Activated CD4-positive, alpha-beta T cell treated with anti-CD3 and anti-CD28 coated beads for 24 hours (primary cell): ENCODE measurements at regions not wholly inside any gene's neighbourhood (a gene's known extent, or its start where the extent isn't known, plus 50 kb on each side); places are given as distances from the start of the nearest gene placed in this dataset.
"Not testable (repeated sequence)": the region's sequence is repeated elsewhere in the genome, so short reads cannot be mapped to it uniquely, and the experiment has no call there.

Experiments used
- DNase-seq, 2 donors: peaks; one replicate each; pipeline ENCODE4 v3.0.0-alpha.2; 2020; ENCODE audit warnings: low read depth in 2 of 2

DNA sequence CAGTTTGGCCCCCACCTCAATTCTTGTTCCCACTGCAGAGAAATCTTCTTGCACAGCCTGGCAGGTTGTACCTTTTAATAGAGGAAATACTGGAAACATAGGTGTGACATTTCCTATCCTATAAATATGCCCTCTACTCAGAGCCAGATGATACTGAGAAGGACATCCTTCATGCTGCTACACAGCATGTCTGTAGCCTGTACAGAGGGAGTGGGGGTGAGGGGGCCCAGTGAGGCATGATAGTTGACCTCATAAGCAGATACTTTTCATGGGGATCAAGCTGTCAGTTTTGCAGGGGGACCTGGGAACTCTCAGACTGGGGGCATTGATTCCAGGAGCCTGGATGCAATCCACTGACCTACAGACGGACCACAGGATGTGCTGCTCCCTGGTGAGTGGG, 96.2 kb upstream of the TOP1 start:
- DNase-seq = no peak

DNA sequence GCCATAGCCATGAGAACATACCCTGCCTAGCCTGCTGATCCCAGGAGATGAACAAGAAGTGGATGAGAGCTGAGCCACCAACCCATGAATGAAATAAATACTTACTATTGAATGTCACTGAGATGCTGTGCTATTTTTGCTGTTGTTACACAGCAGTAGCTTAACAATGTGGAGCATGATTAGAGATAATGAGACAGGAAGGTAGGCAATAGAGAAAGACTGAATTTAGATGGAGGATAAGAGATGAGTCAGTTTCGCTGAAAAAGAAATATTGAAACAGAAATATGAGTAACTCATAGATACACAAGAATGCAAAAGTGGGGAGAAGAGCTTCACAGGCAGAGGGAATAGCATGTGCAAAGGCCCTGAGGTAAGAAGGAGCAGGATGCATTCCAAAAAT, 94.9 kb upstream of the TOP1 start:
- DNase-seq = no peak

GRCh38 chr20:40938020-40938419, 90.6 kb upstream of the TOP1 start:
- DNase-seq = no peak

DNA sequence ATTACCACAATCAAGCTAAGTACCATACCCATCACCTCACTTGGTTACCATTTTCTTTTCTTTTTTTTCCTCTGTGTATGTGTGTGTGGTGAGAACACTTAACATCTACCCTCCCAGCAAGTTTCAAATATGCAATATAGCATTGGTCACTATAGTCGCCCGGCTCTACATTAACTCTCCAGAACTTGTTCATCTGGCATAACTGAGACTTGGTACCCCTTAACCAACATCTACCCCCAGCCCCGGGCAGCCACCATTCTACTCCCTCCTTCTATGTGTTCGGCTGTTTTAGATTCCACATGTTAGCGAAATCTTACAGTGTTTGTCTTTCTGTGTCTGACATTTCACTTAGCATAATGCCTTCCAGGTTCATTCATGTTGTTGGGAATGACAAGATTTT, 89.0 kb upstream of the TOP1 start:
- DNase-seq = no peak

GRCh38 chr20:40941133-40941610, 87.5 kb upstream of the TOP1 start:
- no peak for DNase-seq

DNA sequence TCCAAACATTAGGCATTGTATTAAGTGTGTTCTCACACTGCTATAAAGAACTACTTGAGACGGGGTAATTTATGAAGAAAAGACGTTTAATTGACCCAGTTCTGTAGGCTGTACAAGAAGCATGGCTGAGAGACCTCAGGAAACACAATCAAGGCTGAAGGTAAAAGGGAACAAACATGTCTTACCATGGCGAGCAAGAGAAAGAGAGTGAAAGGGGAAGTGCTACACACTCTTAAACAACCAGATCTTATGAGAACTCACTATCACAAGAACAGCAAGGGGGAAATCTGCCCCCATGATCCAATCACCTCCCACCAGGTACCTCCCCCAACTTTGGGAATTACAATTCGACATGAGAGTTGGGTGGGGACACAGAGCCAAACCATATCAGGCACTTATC, 86.6 kb upstream of the TOP1 start:
- no peak for DNase-seq

DNA sequence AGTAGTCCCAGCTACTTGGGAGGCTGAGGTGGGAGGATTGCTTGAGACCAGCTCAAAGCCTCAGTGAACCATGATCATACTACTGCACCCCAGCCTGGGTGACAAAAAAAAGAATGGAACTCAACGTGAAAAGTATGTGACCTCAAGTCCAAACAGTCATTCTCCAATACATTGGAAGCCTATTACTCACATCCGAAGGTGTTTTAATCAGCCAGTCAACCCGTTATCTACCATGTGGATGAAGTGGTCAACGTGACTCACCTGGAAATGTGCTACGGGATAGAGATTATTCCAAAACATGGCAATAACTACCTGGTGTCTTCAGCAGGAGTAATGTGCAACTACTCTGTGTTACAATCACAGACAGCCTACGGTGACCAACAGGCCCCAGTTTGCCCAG, 85.8 kb upstream of the TOP1 start:
- DNase-seq = no peak

- no peak for DNase-seq
Measured at GRCh38 chr20:40943591-40943990, 85.0 kb upstream of the TOP1 start.

DNA sequence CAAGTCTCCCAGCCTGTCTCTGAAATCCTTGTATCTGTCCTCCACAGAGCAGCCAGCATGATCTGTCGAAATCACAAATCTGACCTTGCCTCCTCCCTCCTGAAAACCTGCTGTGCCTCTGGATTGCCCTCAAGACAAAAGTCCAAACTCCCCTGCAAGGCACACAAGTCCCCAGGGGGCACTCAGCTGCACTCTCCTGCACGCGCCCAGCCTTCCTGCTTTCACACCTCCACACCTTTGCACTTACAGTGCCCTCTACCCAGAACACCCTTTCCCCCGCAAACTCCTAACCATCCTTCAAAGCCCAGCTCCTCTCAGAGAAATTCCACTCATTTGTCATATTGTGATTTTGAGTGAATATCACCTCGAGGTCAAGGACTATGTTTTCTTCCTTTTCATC, 83.4 kb upstream of the TOP1 start:
- no peak for DNase-seq

DNA sequence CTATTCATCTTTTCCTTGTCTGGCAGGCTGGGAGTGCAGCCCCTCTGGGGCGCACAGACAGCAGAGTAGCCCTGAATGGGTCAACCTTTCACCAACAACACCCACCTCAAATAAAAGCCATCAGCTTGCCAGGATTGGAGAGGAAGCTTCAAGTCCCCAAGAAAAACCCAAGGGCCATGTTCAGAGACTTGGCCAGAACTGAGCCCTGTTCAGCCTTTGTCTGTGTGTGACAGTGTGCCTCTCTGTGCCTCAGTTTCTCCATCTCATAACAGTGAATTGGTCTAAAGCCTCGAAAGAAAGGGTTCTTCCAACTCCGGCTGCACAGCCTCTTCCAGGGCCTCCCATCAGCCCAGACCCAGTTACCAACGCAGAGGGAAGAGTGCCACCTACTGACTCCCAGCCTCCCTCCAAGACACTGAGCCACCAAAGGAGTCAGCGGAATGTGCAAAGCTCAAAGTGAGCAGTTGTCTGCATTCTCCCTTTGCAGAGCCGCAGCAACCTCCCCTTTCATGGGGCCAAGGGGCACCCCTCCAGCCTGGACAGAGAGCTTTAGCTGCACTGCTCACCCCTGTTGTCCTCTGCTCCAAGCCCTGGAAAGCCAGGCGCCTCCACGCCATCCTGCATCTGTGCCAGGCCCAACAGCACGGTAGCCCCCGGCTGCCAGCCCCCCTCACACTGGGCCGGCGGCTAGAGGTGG, 82.7 kb upstream of the TOP1 start:
- no peak for DNase-seq

DNA sequence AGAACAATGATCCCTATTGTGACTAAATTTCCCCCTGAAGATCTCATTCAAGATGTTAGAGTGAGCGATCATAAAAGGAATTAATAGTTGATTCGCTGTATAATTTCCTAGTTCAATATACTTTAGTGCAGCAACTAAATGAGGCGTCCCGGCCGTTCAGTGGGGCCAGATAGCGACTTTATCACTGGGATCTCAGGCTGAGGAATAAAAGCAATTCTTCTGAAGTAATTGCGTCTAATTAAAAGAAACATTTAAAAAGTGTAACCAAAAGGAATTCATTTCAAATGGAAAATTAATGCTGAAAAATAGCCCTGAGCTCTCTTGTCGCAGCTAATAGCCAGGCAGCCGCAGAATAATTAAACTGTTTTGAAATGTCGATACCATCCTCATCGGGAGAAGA, 82.2 kb upstream of the TOP1 start:
- DNase-seq = no peak

DNA sequence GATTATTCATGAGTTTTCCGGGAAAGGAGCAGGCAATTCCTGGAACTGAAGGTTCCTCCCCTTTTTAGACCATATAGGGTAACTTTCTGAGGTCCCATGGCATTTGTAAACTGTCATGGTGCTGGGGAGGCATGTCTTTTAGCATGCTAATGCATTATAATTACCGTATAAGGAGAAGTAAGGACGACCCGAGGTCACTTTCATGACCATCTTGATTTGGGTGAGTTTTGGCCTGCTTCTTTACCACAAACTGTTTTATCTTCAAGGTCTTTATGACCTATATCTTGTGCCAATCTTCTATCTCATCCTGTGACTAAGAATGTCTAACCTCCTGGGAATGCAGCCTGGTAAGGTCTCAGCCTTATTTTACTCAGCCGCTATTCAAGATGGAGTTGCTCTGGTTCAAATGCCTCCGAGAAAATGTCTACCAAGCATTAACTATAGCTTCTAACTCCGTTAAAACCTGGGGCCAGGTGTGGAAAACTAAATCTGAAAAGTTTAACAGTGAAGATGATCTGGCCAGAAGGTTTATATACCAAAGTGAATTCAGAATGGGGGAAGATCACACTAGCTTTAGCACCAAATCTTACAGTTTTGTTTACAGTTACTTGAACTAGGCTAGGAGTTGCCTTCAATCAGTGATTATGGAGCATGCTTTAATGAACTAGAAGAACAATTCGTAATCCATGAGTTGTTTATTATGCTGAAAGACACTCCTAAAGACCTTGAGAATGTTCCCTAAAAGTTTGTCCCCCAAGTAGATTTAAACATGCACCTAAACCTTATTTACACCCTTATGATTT, 80.0 kb upstream of the TOP1 start:
- DNase-seq = no peak

GRCh38 chr20:40949346-40949745, 79.3 kb upstream of the TOP1 start:
- DNase-seq = no peak

GRCh38 chr20:40952136-40952535, 76.5 kb upstream of the TOP1 start:
- no peak for DNase-seq

- DNase-seq = no peak
Measured at GRCh38 chr20:40953416-40953815, 75.2 kb upstream of the TOP1 start.

DNA sequence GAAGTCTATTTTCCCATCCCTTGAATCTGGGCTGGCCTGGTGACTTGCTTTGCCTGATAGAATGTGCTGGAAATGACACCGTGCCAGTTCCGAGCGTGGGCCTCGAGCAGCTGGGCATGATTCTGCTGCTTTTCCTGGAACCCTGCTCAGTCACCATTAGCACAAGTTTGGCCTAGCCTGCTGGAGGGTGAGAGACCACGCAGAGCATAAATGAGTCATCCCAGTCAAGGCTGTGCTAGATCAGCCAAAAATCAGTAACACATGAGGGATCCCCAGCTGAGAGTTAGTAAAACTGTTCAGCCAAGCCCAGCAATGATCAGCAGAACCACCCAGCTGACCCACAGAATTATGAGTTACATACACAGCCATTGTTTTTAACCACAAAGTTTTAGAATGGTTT, 74.8 kb upstream of the TOP1 start:
- no peak for DNase-seq

DNA sequence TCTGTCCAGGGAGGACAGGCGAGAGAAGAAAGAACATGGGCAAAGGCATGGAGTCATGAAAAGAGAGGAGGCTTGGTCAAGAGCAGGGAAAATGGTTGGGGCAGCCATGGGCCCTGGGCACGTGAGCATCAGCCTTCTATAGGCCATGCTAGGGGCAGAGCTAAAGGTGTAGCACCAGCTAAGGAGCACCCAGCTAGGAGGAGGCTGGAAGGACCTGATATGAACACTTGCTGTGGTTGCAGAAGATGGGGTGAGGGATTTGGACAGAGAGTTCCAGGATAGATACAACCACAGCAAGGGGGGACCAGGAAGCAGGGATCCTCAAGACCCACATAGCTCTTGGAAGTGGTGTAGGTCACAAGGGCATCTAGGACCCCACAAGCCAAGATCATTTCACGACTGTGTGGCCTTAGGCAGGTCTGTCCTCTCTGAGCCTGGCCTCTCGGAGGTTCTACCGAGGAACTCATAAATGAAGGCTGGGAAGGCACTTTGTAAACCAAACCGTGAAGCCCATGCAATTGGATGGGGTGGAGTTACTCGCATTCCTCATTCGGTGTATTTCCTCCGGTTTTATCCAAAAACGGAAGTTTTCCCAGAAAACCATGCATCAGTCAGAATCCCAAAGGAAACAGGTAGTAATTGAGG, 74.0 kb upstream of the TOP1 start:
- DNase-seq = no peak

DNA sequence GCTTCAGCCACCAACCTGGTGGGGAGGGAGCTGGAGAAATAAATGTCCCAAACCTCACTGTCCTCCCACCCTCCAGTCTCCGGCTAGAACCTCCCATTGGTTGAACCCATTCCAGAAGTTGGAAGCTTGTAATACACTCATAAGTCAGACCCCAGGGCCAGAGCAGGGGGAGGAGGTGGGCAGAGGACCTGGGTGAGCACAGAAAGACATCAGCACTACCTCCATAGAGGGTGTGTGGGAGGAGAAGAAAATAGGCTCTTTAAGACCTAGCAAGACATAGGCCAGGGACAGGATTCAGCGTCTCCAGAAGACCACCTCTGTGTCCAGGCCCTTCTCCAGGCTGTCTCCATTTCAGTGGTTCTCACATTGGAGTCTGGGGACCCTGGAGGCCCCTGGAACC, 73.3 kb upstream of the TOP1 start:
- DNase-seq = no peak

- not testable (repeated sequence) for DNase-seq
Measured at GRCh38 chr20:40955826-40956225, 72.8 kb upstream of the TOP1 start.

GRCh38 chr20:40956542-40957264, 71.9 kb upstream of the TOP1 start:
- DNase-seq = no peak

GRCh38 chr20:40957265-40957760, 71.3 kb upstream of the TOP1 start:
- no peak for DNase-seq

- no peak for DNase-seq
Measured at GRCh38 chr20:40958598-40958997, 70.0 kb upstream of the TOP1 start.
